Endothelial cell of umbilical vein (primary cell): ENCODE measurements at regions not wholly inside any gene's neighbourhood (a gene's known extent, or its start where the extent isn't known, plus 50 kb on each side); places are given as distances from the start of the nearest gene placed in this dataset.

ENCODE experiments used
- BruUV-seq: library from RNA; stranded (reverse); fragments of 400-500 nt; replicated peaks from 2 replicates; lab custom pipeline; 2021; lab: Mats Ljungman, UMichigan
- CTCF ChIA-PET: fragments of 300-600, 350-600 bp; sonication (Branson Sonifier 250); formaldehyde crosslinking; loops from one replicate; lab custom pipeline; 2021; ENCODE audit warnings: antibody characterized with exemption, inconsistent platforms; lab: Charles Lee
- POLR2A ChIA-PET: fragments of 300-600, 350-600 bp; sonication (Branson Sonifier 250); formaldehyde crosslinking; loops from one replicate; lab custom pipeline; 2021; ENCODE audit warnings: antibody characterized with exemption, inconsistent platforms; lab: Charles Lee
- DNase-seq: peaks from one replicate; pipeline ENCODE4 v3.0.0-alpha.2; 2011; ENCODE audit warnings: low read depth, low spot score
- FAIRE-seq: peaks from 2 replicates; lab custom pipeline; 2011; peaks lifted over from hg19 to GRCh38; lab: Jason Lieb, UNC
- H2AFZ ChIP-seq: 2 replicates; pipeline ENCODE4 v1.6.0; 2012; ENCODE audit warnings: low read depth, low read length, control low read depth, inconsistent platforms
- H3K27ac ChIP-seq: 2 replicates; pipeline ENCODE4 v1.5.1; 2011; ENCODE audit warnings: low read depth, mild to moderate bottlenecking, control low read depth, low read length, moderate library complexity; ENCODE audit not compliant: insufficient read depth
- H3K27me3 ChIP-seq, 2 experiments: 2 replicates each; pipeline versions ENCODE4 v1.6.0 to v1.6.1; 2011; ENCODE audit warnings: low read length in 2 of 2, mixed read lengths in 1 of 2; ENCODE audit not compliant: control insufficient read depth in 2 of 2, insufficient read depth in 2 of 2
- H3K36me3 ChIP-seq, 2 experiments: 2 replicates in 1 of 2; 3 replicates in 1 of 2; pipeline ENCODE4 v1.5.1; 2011; ENCODE audit warnings: low read length in 2 of 2, mild to moderate bottlenecking in 1 of 2, moderate library complexity in 1 of 2; ENCODE audit not compliant: control insufficient read depth in 2 of 2, insufficient read depth in 2 of 2; ENCODE audit errors: extremely low read depth in 1 of 2
- H3K4me1 ChIP-seq: 3 replicates; pipeline ENCODE4 v1.5.1; 2011; ENCODE audit warnings: mild to moderate bottlenecking, low read length; ENCODE audit not compliant: control insufficient read depth, insufficient read depth; ENCODE audit errors: extremely low read depth
- H3K4me2 ChIP-seq: 2 replicates; pipeline ENCODE4 v1.6.1; 2011; ENCODE audit warnings: low read length, control low read depth, mixed read lengths; ENCODE audit not compliant: insufficient read depth
- H3K4me3 ChIP-seq, 3 experiments: fragments of 200-600 bp in 1 of 3; sonication (generic), shearing (Covaris generic) in 1 of 3; replicated peaks in 1 of 3; 2 replicates each; pipeline ENCODE4 v1.5.1; 2011 to 2016; ENCODE audit warnings: control low read depth in 3 of 3, low read length in 3 of 3, mild to moderate bottlenecking in 2 of 3, inconsistent platforms in 1 of 3, low read depth in 1 of 3, moderate library complexity in 1 of 3; ENCODE audit not compliant: insufficient read depth in 1 of 3
- H3K79me2 ChIP-seq: 2 replicates; pipeline ENCODE4 v1.6.0; 2012; ENCODE audit warnings: low read length, inconsistent platforms; ENCODE audit not compliant: control insufficient read depth, insufficient read depth
- H3K9ac ChIP-seq: replicated peaks from 2 replicates; pipeline ENCODE3; 2011; ENCODE audit warnings: low read length, control low read depth; ENCODE audit not compliant: insufficient read depth; ENCODE audit errors: extremely low read depth
- H3K9me1 ChIP-seq: replicated peaks from 3 replicates; pipeline ENCODE4 v1.6.0; 2011; ENCODE audit warnings: mild to moderate bottlenecking, low read length; ENCODE audit not compliant: control insufficient read depth, insufficient read depth; ENCODE audit errors: extremely low read depth
- H3K9me3 ChIP-seq: replicated peaks from 2 replicates; pipeline ENCODE4 v1.5.1; 2012; ENCODE audit warnings: low read length, inconsistent platforms; ENCODE audit not compliant: control insufficient read depth, insufficient read depth
- H4K20me1 ChIP-seq: replicated peaks from 2 replicates; pipeline ENCODE3; 2011; ENCODE audit warnings: mild to moderate bottlenecking, low read length; ENCODE audit not compliant: control insufficient read depth, insufficient read depth; ENCODE audit errors: extremely low read depth
- CTCF ChIP-seq, 2 donors: IDR thresholded peaks; 1 replicate in 1 of 2; 2 replicates in 1 of 2; pipeline ENCODE4 v1.5.1; 2011; ENCODE audit warnings: low read length in 2 of 2, mild to moderate bottlenecking in 2 of 2, moderate library complexity in 2 of 2, control low read depth in 1 of 2, inconsistent platforms in 1 of 2, low read depth in 1 of 2; ENCODE audit not compliant: insufficient read depth in 1 of 2; ENCODE audit errors: extremely low read depth in 1 of 2
- EZH2 ChIP-seq: IDR thresholded peaks from 2 replicates; pipeline ENCODE4 v1.6.1; 2012; ENCODE audit warnings: borderline replicate concordance, low read depth, mild to moderate bottlenecking, moderate library complexity, low read length, inconsistent platforms; ENCODE audit not compliant: severe bottlenecking
- FOS ChIP-seq: IDR thresholded peaks from 2 replicates; pipeline ENCODE4 v1.6.1; 2011; ENCODE audit warnings: mild to moderate bottlenecking, low read length, moderate library complexity, borderline replicate concordance; ENCODE audit not compliant: insufficient read depth
- GATA2 ChIP-seq: IDR thresholded peaks from 2 replicates; pipeline ENCODE4 v1.7.0; 2011; ENCODE audit warnings: low read depth, mild to moderate bottlenecking, moderate library complexity, mixed read lengths, low read length; ENCODE audit not compliant: insufficient read length, insufficient read depth
- JUN ChIP-seq: IDR thresholded peaks from 2 replicates; pipeline ENCODE4 v1.6.1; 2011; ENCODE audit warnings: borderline replicate concordance, low read depth; ENCODE audit not compliant: insufficient read length, insufficient read depth
- MAX ChIP-seq: IDR thresholded peaks from 2 replicates; pipeline ENCODE4 v1.6.1; 2011; ENCODE audit not compliant: insufficient read depth, insufficient read length
- MYC ChIP-seq: IDR thresholded peaks from one replicate; pipeline ENCODE4 v1.6.1; 2011; ENCODE audit warnings: mild to moderate bottlenecking, low read depth, low read length
- POLR2A ChIP-seq: IDR thresholded peaks from 2 replicates; pipeline ENCODE4 v1.6.1; 2012; ENCODE audit warnings: low read depth, mild to moderate bottlenecking, control low read depth, low read length
- POLR2AphosphoS5 ChIP-seq: IDR thresholded peaks from 2 replicates; pipeline ENCODE4 v1.6.1; 2012; ENCODE audit warnings: low read depth, mild to moderate bottlenecking, control low read depth, low read length, moderate library complexity; ENCODE audit not compliant: insufficient read depth
- dilution Hi-C: fragments of 300-500 bp; cut with MboI; formaldehyde crosslinking; loops from one replicate; pipeline ENCODE4 v1.15.0; 2019; ENCODE audit warnings: low sequenced_read_pairs; ENCODE audit not compliant: extremely low pct_ligation_motif_present
- intact Hi-C: fragments of 100-400 bp; cut with micrococcal nuclease; formaldehyde crosslinking; loops from one replicate; pipeline ENCODE4 v1.10.0; 2022

GRCh38 chr13:58324161-58324560 lies 692.6 kb downstream of the PCDH17 start:
- Histone ChIP-seq H3K4me3 (no peak overlapping the region), H3K27me3 (no peaks in the 10 kb centered on the region), H3K27ac (no peak overlapping the region), H4K20me1 (no peaks in the 10 kb centered on the region), H3K4me1 (no peaks in the 10 kb centered on the region), H2AFZ (no peak overlapping the region), H3K79me2 (no peaks in the 10 kb centered on the region), H3K9ac (no peak overlapping the region), H3K4me2 (no peak overlapping the region), H3K9me3 (no peaks in the 10 kb centered on the region), H3K9me1 (no peaks in the 10 kb centered on the region), H3K36me3 (no peaks in the 10 kb centered on the region)
- DNase-seq (no peak), FAIRE-seq (no peak)
- CTCF ChIA-PET = no interaction called here
- intact Hi-C loops = no loop called here
- no TSS peak for BruUV-seq
- dilution Hi-C loops = no loop called here
- TF ChIP-seq EZH2 (no peak), POLR2AphosphoS5 (no peak), MAX (no peak)
- POLR2A ChIA-PET = no interaction called here

GRCh38 chr13:58329746-58330145 lies 698.2 kb downstream of the PCDH17 start:
- Histone ChIP-seq H3K4me1 (no peaks in the 10 kb centered on the region), H3K9me1 (no peaks in the 10 kb centered on the region), H3K9me3 (no peaks in the 10 kb centered on the region), H3K27me3 (no peaks in the 10 kb centered on the region), H3K79me2 (no peaks in the 10 kb centered on the region), H3K4me2 (no peak overlapping the region), H3K9ac (no peak overlapping the region), H3K36me3 (no peaks in the 10 kb centered on the region), H3K4me3 (no peak overlapping the region), H4K20me1 (no peaks in the 10 kb centered on the region), H3K27ac (no peak overlapping the region), H2AFZ (no peak overlapping the region)
- DNase-seq = no peak
- ChIA-PET CTCF (no interaction called here), POLR2A (no interaction called here)
- dilution Hi-C loops (no loop called here), intact Hi-C loops (no loop called here)
- no peak for FAIRE-seq
- BruUV-seq = no TSS peak
- no peak for TF ChIP-seq MAX
- TF ChIP-seq FOS = no peak
- no peak for TF ChIP-seq JUN
- TF ChIP-seq POLR2A = no peak
- no peak for TF ChIP-seq POLR2AphosphoS5
- TF ChIP-seq CTCF (IDR thresholded peaks at IDR 0.05; ENCODE audit: extremely low read depth in 1 of 2, insufficient read depth in 1 of 2, low read depth in 1 of 2, low read length in 2 of 2) = no peak
- no peak for TF ChIP-seq GATA2
- no peak for TF ChIP-seq EZH2
- TF ChIP-seq MYC = no peak
